ENCODE measurements at regions not wholly inside any gene's neighbourhood (a gene's known extent, or its start where the extent isn't known, plus 50 kb on each side); places are given as distances from the start of the nearest gene placed in this dataset.

GRCh38 chr5:163594951-163595350 lies 89.5 kb downstream of the MAT2B start:
- TF ChIP-seq POLR2A (IDR thresholded peaks at IDR 0.05), result no peak
- TF ChIP-seq CTCF (IDR thresholded peaks at IDR 0.05), result no peak
